HG02973 (cell line): ENCODE measurements at regions not wholly inside any gene's neighbourhood (a gene's known extent, or its start where the extent isn't known, plus 50 kb on each side); places are given as distances from the start of the nearest gene placed in this dataset.

Experiments used
- ATAC-seq: cut with Tn5 transposase; IDR thresholded peaks from one replicate; pipeline ENCODE4 v1.9.1; 2021; ENCODE audit warnings: moderate library complexity; ENCODE audit not compliant: unreplicated experiment

- ATAC-seq = no peak
These were observed 423.6 kb downstream of the ZNF521 start for GRCh38 chr18:24928301-24928878.

GRCh38 chr18:24930478-24930877, 421.5 kb downstream of the ZNF521 start:
- ATAC-seq = no peak

GRCh38 chr18:24930971-24931370, 421.0 kb downstream of the ZNF521 start:
- no peak for ATAC-seq

- no peak for ATAC-seq
These were observed 418.6 kb downstream of the ZNF521 start for GRCh38 chr18:24933345-24933744.

- ATAC-seq = no peak
These were observed 417.6 kb downstream of the ZNF521 start for GRCh38 chr18:24934258-24934932.

GRCh38 chr18:24935008-24935407, 417.0 kb downstream of the ZNF521 start:
- ATAC-seq = no peak

- ATAC-seq = no peak
These were observed 416.1 kb downstream of the ZNF521 start for GRCh38 chr18:24935896-24936295.

GRCh38 chr18:24936691-24937090, 415.3 kb downstream of the ZNF521 start:
- ATAC-seq = no peak

GRCh38 chr18:24937639-24938275, 414.2 kb downstream of the ZNF521 start:
- no peak for ATAC-seq

GRCh38 chr18:24940416-24940815, 411.6 kb downstream of the ZNF521 start:
- ATAC-seq = no peak

GRCh38 chr18:24941174-24941951, 410.6 kb downstream of the ZNF521 start:
- no peak for ATAC-seq

- ATAC-seq = no peak
These were observed 409.8 kb downstream of the ZNF521 start for GRCh38 chr18:24942144-24942543.

GRCh38 chr18:24947521-24948305, 404.3 kb downstream of the ZNF521 start:
- no peak for ATAC-seq

GRCh38 chr18:24949908-24950307, 402.1 kb downstream of the ZNF521 start:
- no peak for ATAC-seq

GRCh38 chr18:24954341-24954740, 397.6 kb downstream of the ZNF521 start:
- no peak for ATAC-seq

- no peak for ATAC-seq
These were observed 394.0 kb downstream of the ZNF521 start for GRCh38 chr18:24958001-24958400.

GRCh38 chr18:24959051-24959476, 392.9 kb downstream of the ZNF521 start:
- ATAC-seq = no peak

GRCh38 chr18:24964216-24964615, 387.8 kb downstream of the ZNF521 start:
- ATAC-seq = peak; percentile 46

GRCh38 chr18:24968238-24968775, 383.7 kb downstream of the ZNF521 start:
- ATAC-seq = no peak

GRCh38 chr18:24972577-24972976, 379.4 kb downstream of the ZNF521 start:
- ATAC-seq = no peak
